Fibroblast of lung (primary cell): ENCODE measurements at regions not wholly inside any gene's neighbourhood (a gene's known extent, or its start where the extent isn't known, plus 50 kb on each side); places are given as distances from the start of the nearest gene placed in this dataset.
A peak's percentile ranks its signal among the peaks of the same experiment; 100 is the strongest.

Experiments
- DNase-seq, 2 donors: peaks; one replicate each; pipeline versions ENCODE4 v3.0.0 to v3.0.0-alpha.2; 2010; ENCODE audit warnings: low read depth in 2 of 2
- H2AFZ ChIP-seq: 2 replicates; pipeline ENCODE4 v1.5.1; 2012; ENCODE audit warnings: low read length, control low read depth, inconsistent platforms
- H3K27ac ChIP-seq: 2 replicates; pipeline ENCODE4 v1.5.1; 2011; ENCODE audit warnings: low read length, control low read depth; ENCODE audit not compliant: insufficient read depth
- H3K27me3 ChIP-seq: 2 replicates; pipeline ENCODE4 v1.5.1; 2011; ENCODE audit warnings: mild to moderate bottlenecking, low read length; ENCODE audit not compliant: control insufficient read depth, insufficient read depth
- H3K36me3 ChIP-seq: 2 replicates; pipeline ENCODE4 v1.5.1; 2011; ENCODE audit warnings: low read length; ENCODE audit not compliant: control insufficient read depth, insufficient read depth
- H3K4me1 ChIP-seq: 2 replicates; pipeline ENCODE4 v1.5.1; 2011; ENCODE audit warnings: low read length; ENCODE audit not compliant: control insufficient read depth, insufficient read depth; ENCODE audit errors: extremely low read depth
- H3K4me2 ChIP-seq: 2 replicates; pipeline ENCODE4 v1.5.1; 2011; ENCODE audit warnings: low read length, control low read depth; ENCODE audit not compliant: insufficient read depth; ENCODE audit errors: extremely low read depth
- H3K4me3 ChIP-seq, 4 experiments: fragments of 200-600 bp in 1 of 4; sonication (generic) in 1 of 4; replicated peaks in 1 of 4; 2 replicates each; pipeline ENCODE4 v1.5.1; 2011 to 2016; ENCODE audit warnings: low read length in 4 of 4, low read depth in 3 of 4, mild to moderate bottlenecking in 3 of 4, control low read depth in 2 of 4, inconsistent platforms in 1 of 4, mixed read lengths in 1 of 4; ENCODE audit not compliant: insufficient read depth in 1 of 4; ENCODE audit errors: control extremely low read depth in 1 of 4
- H3K79me2 ChIP-seq: 2 replicates; pipeline ENCODE4 v1.5.1; 2012; ENCODE audit warnings: mild to moderate bottlenecking, low read length, inconsistent platforms; ENCODE audit not compliant: control insufficient read depth, insufficient read depth
- H3K9ac ChIP-seq: 2 replicates; pipeline ENCODE4 v1.5.1; 2011; ENCODE audit warnings: mild to moderate bottlenecking, low read length, control low read depth; ENCODE audit not compliant: insufficient read depth
- H3K9me3 ChIP-seq: 2 replicates; pipeline ENCODE4 v1.5.1; 2012; ENCODE audit warnings: low read depth, low read length; ENCODE audit not compliant: control insufficient read depth, insufficient read depth
- H4K20me1 ChIP-seq: 2 replicates; pipeline ENCODE4 v1.5.1; 2011; ENCODE audit warnings: low read length; ENCODE audit not compliant: control insufficient read depth, insufficient read depth; ENCODE audit errors: extremely low read depth
- EZH2 ChIP-seq: IDR thresholded peaks from 2 replicates; pipeline ENCODE4 v1.5.1; 2012; ENCODE audit warnings: low read length, control low read depth, mild to moderate bottlenecking; ENCODE audit errors: missing control alignments
- TF ChIP-seq, protein P1 (sequence below), 2 donors: IDR thresholded peaks in 1 of 2; conservative IDR thresholded peaks in 1 of 2; 1 replicate in 1 of 2; 2 replicates in 1 of 2; pipeline ENCODE4 v1.5.1; 2011 to 2012; ENCODE audit warnings: low read length in 2 of 2, control low read depth in 1 of 2, inconsistent platforms in 1 of 2, low read depth in 1 of 2, mild to moderate bottlenecking in 1 of 2

GRCh38 chr3:23077126-23077525 is 126.0 kb upstream of the UBE2E2 start:
- H3K36me3 ChIP-seq, result no peaks in the 10 kb centered on the region
- H3K79me2 ChIP-seq, result no peaks in the 10 kb centered on the region
- no peak overlapping the region for H3K4me3 ChIP-seq
- TF ChIP-seq, protein P1, sequence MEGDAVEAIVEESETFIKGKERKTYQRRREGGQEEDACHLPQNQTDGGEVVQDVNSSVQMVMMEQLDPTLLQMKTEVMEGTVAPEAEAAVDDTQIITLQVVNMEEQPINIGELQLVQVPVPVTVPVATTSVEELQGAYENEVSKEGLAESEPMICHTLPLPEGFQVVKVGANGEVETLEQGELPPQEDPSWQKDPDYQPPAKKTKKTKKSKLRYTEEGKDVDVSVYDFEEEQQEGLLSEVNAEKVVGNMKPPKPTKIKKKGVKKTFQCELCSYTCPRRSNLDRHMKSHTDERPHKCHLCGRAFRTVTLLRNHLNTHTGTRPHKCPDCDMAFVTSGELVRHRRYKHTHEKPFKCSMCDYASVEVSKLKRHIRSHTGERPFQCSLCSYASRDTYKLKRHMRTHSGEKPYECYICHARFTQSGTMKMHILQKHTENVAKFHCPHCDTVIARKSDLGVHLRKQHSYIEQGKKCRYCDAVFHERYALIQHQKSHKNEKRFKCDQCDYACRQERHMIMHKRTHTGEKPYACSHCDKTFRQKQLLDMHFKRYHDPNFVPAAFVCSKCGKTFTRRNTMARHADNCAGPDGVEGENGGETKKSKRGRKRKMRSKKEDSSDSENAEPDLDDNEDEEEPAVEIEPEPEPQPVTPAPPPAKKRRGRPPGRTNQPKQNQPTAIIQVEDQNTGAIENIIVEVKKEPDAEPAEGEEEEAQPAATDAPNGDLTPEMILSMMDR (conservative IDR thresholded peaks at IDR 0.05 in 1 of 2, IDR thresholded peaks at IDR 0.05 in 1 of 2; ENCODE audit: low read depth in 1 of 2, low read length in 2 of 2), result no peak
- no peak for TF ChIP-seq EZH2
- DNase-seq, result no peak
- H3K9ac ChIP-seq, result no peak overlapping the region
- no peak overlapping the region for H3K4me2 ChIP-seq
- no peak overlapping the region for H3K27ac ChIP-seq
- no peaks in the 10 kb centered on the region for H4K20me1 ChIP-seq
- H3K4me1 ChIP-seq, result no peaks in the 10 kb centered on the region
- H2AFZ ChIP-seq, result no peak overlapping the region
- no peaks in the 10 kb centered on the region for H3K9me3 ChIP-seq
- H3K27me3 ChIP-seq, result no peaks in the 10 kb centered on the region

DNA sequence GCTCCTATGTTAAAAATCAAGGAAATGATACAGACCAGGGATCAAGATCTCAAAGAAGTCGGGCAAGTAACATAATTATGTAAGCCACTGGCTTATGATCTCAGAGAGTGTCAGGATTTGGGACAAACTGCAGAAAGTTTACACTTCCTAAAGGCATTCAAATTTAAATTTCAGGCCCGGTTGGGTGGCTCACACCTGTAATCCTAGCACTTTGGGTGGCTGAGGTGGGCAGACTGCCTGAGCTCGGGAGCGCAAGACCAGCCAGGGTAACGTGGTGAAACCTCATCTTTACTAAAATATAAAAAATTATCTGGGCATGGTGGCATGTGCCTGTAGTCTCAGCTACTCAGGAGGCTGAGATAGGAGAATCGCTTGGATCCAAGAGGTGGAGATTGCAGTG is 124.4 kb upstream of the UBE2E2 start:
- Histone ChIP-seq H3K79me2 (no peaks in the 10 kb centered on the region), H3K27ac (no peak overlapping the region), H3K27me3 (no peaks in the 10 kb centered on the region), H3K36me3 (no peaks in the 10 kb centered on the region), H2AFZ (no peak overlapping the region), H3K4me2 (no peak overlapping the region), H3K4me1 (no peaks in the 10 kb centered on the region), H3K9me3 (no peaks in the 10 kb centered on the region), H3K9ac (no peak overlapping the region), H3K4me3 (no peak overlapping the region), H4K20me1 (no peaks in the 10 kb centered on the region)
- TF ChIP-seq, protein P1 (conservative IDR thresholded peaks at IDR 0.05 in 1 of 2, IDR thresholded peaks at IDR 0.05 in 1 of 2; ENCODE audit: low read depth in 1 of 2, low read length in 2 of 2), result no peak
- no peak for TF ChIP-seq EZH2
- no peak for DNase-seq

DNA sequence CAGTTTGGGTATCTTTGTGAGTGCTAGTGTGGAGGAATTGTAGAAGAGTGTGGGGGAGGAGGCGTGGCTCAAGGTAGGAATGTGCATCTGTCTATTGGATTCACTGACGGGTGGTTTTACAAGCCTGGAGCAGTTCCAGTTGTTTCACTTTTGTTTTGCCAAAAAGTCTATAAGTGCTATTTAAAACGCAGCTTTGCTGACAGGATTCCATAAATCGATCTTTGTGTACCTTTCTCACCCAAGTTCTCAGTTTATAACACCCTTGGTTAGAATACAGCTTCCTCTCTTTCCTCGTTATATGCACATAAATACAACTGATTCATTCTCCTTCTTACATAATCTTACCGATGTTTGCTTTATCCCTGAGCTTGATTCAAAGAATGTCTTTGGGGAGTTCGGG is 123.2 kb upstream of the UBE2E2 start:
- Histone ChIP-seq H3K79me2 (no peaks in the 10 kb centered on the region), H3K36me3 (no peaks in the 10 kb centered on the region), H3K27ac (no peak overlapping the region), H3K9ac (no peak overlapping the region), H3K4me3 (peak overlapping the region in 2 of 4 experiments; percentile 6 to 18), H3K9me3 (no peaks in the 10 kb centered on the region), H3K4me2 (peak overlapping the region; percentile 50), H2AFZ (peak overlapping the region; percentile 14), H3K27me3 (no peaks in the 10 kb centered on the region), H3K4me1 (no peaks in the 10 kb centered on the region), H4K20me1 (no peaks in the 10 kb centered on the region)
- peak; percentile 6 to 25 for DNase-seq
- TF ChIP-seq EZH2, result no peak
- TF ChIP-seq, protein P1 (conservative IDR thresholded peaks at IDR 0.05 in 1 of 2, IDR thresholded peaks at IDR 0.05 in 1 of 2; ENCODE audit: low read depth in 1 of 2, low read length in 2 of 2), result no peak
